Endodermal cell (in vitro differentiated cells): ENCODE measurements at regions not wholly inside any gene's neighbourhood (a gene's known extent, or its start where the extent isn't known, plus 50 kb on each side); places are given as distances from the start of the nearest gene placed in this dataset.
A peak's percentile ranks its signal among the peaks of the same experiment; 100 is the strongest.

Experiments used
- DNase-seq: peaks from one replicate; pipeline ENCODE4 v3.0.0-alpha.2; 2017
- H3K27ac ChIP-seq: 2 replicates; pipeline ENCODE4 v1.5.1; 2013; ENCODE audit warnings: mild to moderate bottlenecking, low read depth, low read length, moderate library complexity
- H3K27me3 ChIP-seq: 2 replicates; pipeline ENCODE4 v1.6.1; 2013; ENCODE audit warnings: mild to moderate bottlenecking, low read length, moderate library complexity; ENCODE audit not compliant: insufficient read depth, control insufficient read depth, poor library complexity, severe bottlenecking
- H3K36me3 ChIP-seq: 2 replicates; pipeline ENCODE4 v1.7.0; 2013; ENCODE audit warnings: mild to moderate bottlenecking, low read length, moderate library complexity; ENCODE audit not compliant: control insufficient read depth, insufficient read depth
- H3K4me1 ChIP-seq: one replicate; pipeline ENCODE4 v1.7.0; 2013; ENCODE audit warnings: low read length; ENCODE audit not compliant: control insufficient read depth, insufficient read depth
- H3K4me3 ChIP-seq: 2 replicates; pipeline ENCODE4 v1.5.1; 2013; ENCODE audit warnings: mild to moderate bottlenecking, low read length, moderate library complexity
- H3K9ac ChIP-seq: 2 replicates; pipeline ENCODE4 v1.6.1; 2013; ENCODE audit warnings: mild to moderate bottlenecking, low read length, moderate library complexity; ENCODE audit not compliant: poor library complexity, severe bottlenecking; ENCODE audit errors: extremely low read depth
- H3K9me3 ChIP-seq: 2 replicates; pipeline ENCODE4 v1.6.1; 2013; ENCODE audit warnings: mild to moderate bottlenecking, low read length, moderate library complexity; ENCODE audit not compliant: control insufficient read depth
- H3K27ac Mint-ChIP-seq: 2 replicates; pipeline ENCODE4 v1.8.0; 2020; ENCODE audit warnings: mixed read lengths
- H3K27me3 Mint-ChIP-seq: 2 replicates; pipeline ENCODE4 v1.8.0; 2021; ENCODE audit warnings: mild to moderate bottlenecking, mixed read lengths; ENCODE audit not compliant: insufficient read depth
- H3K36me3 Mint-ChIP-seq: 2 replicates; pipeline ENCODE4 v1.8.0; 2020; ENCODE audit warnings: low read depth, mixed read lengths
- H3K4me1 Mint-ChIP-seq: 2 replicates; pipeline ENCODE4 v1.8.0; 2020; ENCODE audit warnings: mixed read lengths
- H3K4me3 Mint-ChIP-seq: 2 replicates; pipeline ENCODE4 v1.8.0; 2020; ENCODE audit warnings: mild to moderate bottlenecking, moderate library complexity, mixed read lengths
- H3K9me3 Mint-ChIP-seq: 2 replicates; pipeline ENCODE4 v1.8.0; 2020; ENCODE audit warnings: mild to moderate bottlenecking, mixed read lengths
- WGBS, 2 experiments: methylation state at CpG; one replicate each; pipeline versions ENCODE4 v1.1.5 to v1.1.7; 2013; ENCODE audit warnings: missing lambda C conversion rate in 2 of 2, mixed read lengths in 1 of 2; ENCODE audit not compliant: insufficient coverage in 1 of 2, insufficient read length in 1 of 2; 5-methylcytosine and 5-hydroxymethylcytosine counted together
- TF ChIP-seq, protein P1 (sequence below): fragments of 200-600 bp; sonication (generic); conservative IDR thresholded peaks from 2 replicates; pipeline ENCODE4 v1.5.0; 2021; ENCODE audit warnings: antibody characterized with exemption, mild to moderate bottlenecking

DNA sequence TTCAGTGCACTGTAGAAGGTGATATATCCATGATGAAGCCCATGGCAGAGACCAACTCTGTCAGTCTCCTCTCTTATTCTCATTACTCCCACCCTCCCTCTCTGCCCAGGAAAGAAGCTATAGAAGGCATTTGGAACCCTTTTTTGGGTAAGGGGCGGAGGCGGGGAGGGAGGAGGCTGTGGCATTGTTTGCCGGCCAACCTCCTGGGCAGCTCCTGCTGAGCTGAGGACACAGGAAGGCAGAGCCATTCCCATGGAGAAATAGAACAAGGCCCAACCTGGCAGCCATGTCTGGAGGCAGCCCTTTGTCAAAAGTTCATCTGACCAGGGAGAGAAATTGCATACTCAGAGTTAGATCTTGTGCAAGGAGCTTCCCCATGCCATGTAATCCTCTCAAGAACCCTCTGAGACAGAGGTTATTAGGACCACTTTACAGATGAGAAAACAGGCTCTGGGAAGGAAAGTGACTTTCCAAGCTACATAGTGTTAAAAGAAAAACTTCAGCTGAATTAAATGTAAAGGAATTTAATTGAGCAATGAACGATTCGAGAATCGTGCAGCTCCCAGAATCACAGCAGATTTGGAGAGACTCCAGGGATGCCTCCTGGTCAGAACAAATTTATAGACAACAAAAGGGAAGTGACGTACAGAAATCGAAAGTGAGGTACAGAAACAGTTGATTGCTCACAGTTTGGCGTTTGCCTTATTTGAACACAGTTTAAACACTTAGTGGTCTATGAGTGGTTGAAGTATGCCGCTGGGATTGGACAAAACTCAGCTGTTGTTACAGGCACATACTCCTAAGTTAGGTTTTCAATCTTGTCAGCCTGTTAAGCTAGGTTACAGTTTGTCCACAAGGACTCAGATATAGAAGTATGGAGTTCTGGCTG lies 158.6 kb downstream of the MELK start:
- H3K36me3 ChIP-seq, result no peaks in the 10 kb centered on the region
- H3K27ac ChIP-seq, result no peak overlapping the region
- no peaks in the 10 kb centered on the region for H3K27me3 Mint-ChIP-seq
- no peak overlapping the region for H3K4me3 ChIP-seq
- DNase-seq, result no peak
- no peak overlapping the region for H3K9ac ChIP-seq
- no peaks in the 10 kb centered on the region for H3K27me3 ChIP-seq
- peaks cover under 1% of the 10 kb centered on the region for H3K4me1 ChIP-seq
- no peaks in the 10 kb centered on the region for H3K9me3 Mint-ChIP-seq
- no peak overlapping the region for H3K4me3 Mint-ChIP-seq
- H3K27ac Mint-ChIP-seq, result no peak overlapping the region
- TF ChIP-seq, protein P1, sequence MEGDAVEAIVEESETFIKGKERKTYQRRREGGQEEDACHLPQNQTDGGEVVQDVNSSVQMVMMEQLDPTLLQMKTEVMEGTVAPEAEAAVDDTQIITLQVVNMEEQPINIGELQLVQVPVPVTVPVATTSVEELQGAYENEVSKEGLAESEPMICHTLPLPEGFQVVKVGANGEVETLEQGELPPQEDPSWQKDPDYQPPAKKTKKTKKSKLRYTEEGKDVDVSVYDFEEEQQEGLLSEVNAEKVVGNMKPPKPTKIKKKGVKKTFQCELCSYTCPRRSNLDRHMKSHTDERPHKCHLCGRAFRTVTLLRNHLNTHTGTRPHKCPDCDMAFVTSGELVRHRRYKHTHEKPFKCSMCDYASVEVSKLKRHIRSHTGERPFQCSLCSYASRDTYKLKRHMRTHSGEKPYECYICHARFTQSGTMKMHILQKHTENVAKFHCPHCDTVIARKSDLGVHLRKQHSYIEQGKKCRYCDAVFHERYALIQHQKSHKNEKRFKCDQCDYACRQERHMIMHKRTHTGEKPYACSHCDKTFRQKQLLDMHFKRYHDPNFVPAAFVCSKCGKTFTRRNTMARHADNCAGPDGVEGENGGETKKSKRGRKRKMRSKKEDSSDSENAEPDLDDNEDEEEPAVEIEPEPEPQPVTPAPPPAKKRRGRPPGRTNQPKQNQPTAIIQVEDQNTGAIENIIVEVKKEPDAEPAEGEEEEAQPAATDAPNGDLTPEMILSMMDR, result no peak
- 83 to 88% methylated on average over 7 to 10 of the region's 10 CpGs for whole genome bisulfite sequencing, 2 experiments
- peaks cover 6% of the 10 kb centered on the region for H3K4me1 Mint-ChIP-seq
- no peaks in the 10 kb centered on the region for H3K9me3 ChIP-seq
- H3K36me3 Mint-ChIP-seq, result no peaks in the 10 kb centered on the region

- Histone ChIP-seq H3K27me3 (no peaks in the 10 kb centered on the region), H3K9ac (no peak overlapping the region), H3K4me1 (no peaks in the 10 kb centered on the region), H3K4me3 (no peak overlapping the region), H3K27ac (no peak overlapping the region), H3K36me3 (no peaks in the 10 kb centered on the region), H3K9me3 (no peaks in the 10 kb centered on the region)
- H3K27me3 Mint-ChIP-seq, result no peaks in the 10 kb centered on the region
- DNase-seq, result no peak
- H3K4me1 Mint-ChIP-seq, result no peaks in the 10 kb centered on the region
- TF ChIP-seq, protein P1, result no peak
- H3K27ac Mint-ChIP-seq, result no peak overlapping the region
- no peaks in the 10 kb centered on the region for H3K9me3 Mint-ChIP-seq
- no peak overlapping the region for H3K4me3 Mint-ChIP-seq
- 88 to 93% methylated on average over 7 to 10 of the region's 10 CpGs for WGBS, 2 experiments
- H3K36me3 Mint-ChIP-seq, result no peaks in the 10 kb centered on the region
These were observed 162.0 kb downstream of the MELK start for GRCh38 chr9:36734737-36735136.

DNA sequence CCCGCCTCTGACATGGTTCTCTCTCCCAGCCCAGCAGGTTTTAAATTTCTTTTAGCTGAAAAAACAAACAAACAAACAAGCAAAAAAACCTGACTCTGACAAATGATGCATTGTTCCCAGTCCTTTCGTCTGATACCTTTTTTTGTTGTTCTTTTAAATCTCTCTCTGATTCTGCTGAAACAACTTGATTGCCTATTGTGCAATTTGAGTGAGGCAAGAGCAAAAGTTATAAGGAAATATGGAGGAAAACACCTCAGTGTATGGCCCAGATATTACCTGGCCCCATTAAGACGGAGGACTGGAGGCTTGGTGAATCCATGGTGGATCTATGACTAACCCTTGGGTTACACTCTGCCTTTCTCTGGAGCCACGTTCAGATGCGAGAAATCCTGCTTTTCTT lies 164.0 kb downstream of the MELK start:
- Mint-ChIP-seq H3K4me1 (peaks cover 4% of the 10 kb centered on the region), H3K36me3 (no peaks in the 10 kb centered on the region)
- WGBS, 2 experiments, result 88 to 91% methylated on average over 4 to 5 of the region's 5 CpGs

More for the DNA sequence above, 164.0 kb downstream of the MELK start:
- no peaks in the 10 kb centered on the region for H3K36me3 ChIP-seq
- H3K4me3 ChIP-seq, result no peak overlapping the region
- Mint-ChIP-seq H3K9me3 (no peaks in the 10 kb centered on the region), H3K4me3 (no peak overlapping the region), H3K27me3 (no peaks in the 10 kb centered on the region), H3K27ac (peak overlapping the region; percentile 12)
- no peak overlapping the region for H3K27ac ChIP-seq
- H3K27me3 ChIP-seq, result no peaks in the 10 kb centered on the region
- TF ChIP-seq, protein P1, result no peak
- no peaks in the 10 kb centered on the region for H3K4me1 ChIP-seq
- H3K9ac ChIP-seq, result no peak overlapping the region
- no peaks in the 10 kb centered on the region for H3K9me3 ChIP-seq
- DNase-seq, result no peak
